ENCODE measurements at regions not wholly inside any gene's neighbourhood (a gene's known extent, or its start where the extent isn't known, plus 50 kb on each side); places are given as distances from the start of the nearest gene placed in this dataset.
A peak's percentile ranks its signal among the peaks of the same experiment; 100 is the strongest.

- DNase-seq = peak; percentile 61
- H3K4me1 ChIP-seq = no peaks in the 10 kb centered on the region
- H3K9me3 ChIP-seq = no peaks in the 10 kb centered on the region
- H3K27ac ChIP-seq = no peak overlapping the region
- TF ChIP-seq CTCF (IDR thresholded peaks at IDR 0.05) = no peak
- no peaks in the 10 kb centered on the region for H3K27me3 ChIP-seq
- ATAC-seq = no peak
- H3K36me3 ChIP-seq = no peaks in the 10 kb centered on the region
- intact Hi-C loops (cut with DNase I) = no loop called here
- no peak overlapping the region for H3K4me3 ChIP-seq
These were observed 56.3 kb upstream of the AFDN start for GRCh38 chr6:167770291-167770955.

- no peaks in the 10 kb centered on the region for H3K27me3 ChIP-seq
- intact Hi-C loops (cut with DNase I) = no loop called here
- H3K36me3 ChIP-seq = no peaks in the 10 kb centered on the region
- ATAC-seq = no peak
- DNase-seq = no peak
- peaks cover 7% of the 10 kb centered on the region for H3K4me1 ChIP-seq
- H3K27ac ChIP-seq = no peak overlapping the region
- TF ChIP-seq CTCF (IDR thresholded peaks at IDR 0.05) = no peak
- H3K4me3 ChIP-seq = no peak overlapping the region
- no peaks in the 10 kb centered on the region for H3K9me3 ChIP-seq
These were observed 51.8 kb upstream of the AFDN start for GRCh38 chr6:167774881-167775280.

DNA sequence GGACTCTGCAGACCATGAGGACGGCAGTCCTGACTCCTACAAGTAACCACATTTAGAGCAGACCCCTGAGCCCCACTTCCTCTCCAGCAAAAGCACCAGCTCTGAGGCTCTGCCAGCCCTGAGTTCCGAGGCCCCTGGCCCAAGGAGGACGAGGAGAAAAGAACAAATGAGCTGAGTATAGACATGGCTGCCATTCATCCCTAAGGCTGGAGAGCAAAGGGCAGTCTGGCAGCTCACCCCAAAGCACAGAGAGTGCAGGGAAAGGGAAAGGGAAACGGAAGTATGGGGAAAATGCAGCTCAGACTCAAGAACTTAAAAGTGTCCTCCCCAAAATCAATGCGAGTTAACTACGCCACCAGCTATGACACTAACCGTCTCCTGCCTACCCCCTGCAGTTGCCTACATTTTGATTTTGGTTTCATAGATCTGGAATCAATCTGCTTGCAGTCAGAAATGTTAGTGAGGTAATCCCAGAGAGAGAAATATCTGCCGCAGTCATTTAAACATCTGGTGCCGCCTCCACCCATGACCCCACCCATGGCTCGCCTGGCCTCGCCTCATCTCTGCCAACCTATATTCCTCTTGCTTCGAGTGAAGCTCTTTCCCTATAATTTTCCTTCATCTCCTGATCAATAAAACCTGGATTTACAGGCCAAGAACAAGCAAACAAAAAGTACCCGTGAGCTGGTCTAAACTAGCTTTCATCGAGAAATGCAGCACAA is 49.6 kb upstream of the AFDN start:
- H3K9me3 ChIP-seq = no peaks in the 10 kb centered on the region
- no peak for TF ChIP-seq CTCF (IDR thresholded peaks at IDR 0.05)
- H3K4me1 ChIP-seq = peaks cover 7% of the 10 kb centered on the region
- DNase-seq = no peak
- no peak for ATAC-seq
- H3K36me3 ChIP-seq = no peaks in the 10 kb centered on the region
- no peaks in the 10 kb centered on the region for H3K27me3 ChIP-seq
- intact Hi-C loops (cut with DNase I) = no loop called here
- H3K4me3 ChIP-seq = no peak overlapping the region
- H3K27ac ChIP-seq = no peak overlapping the region

Data from upper lobe of right lung (tissue), 1 donor.